ENCODE measurements at regions not wholly inside any gene's neighbourhood (a gene's known extent, or its start where the extent isn't known, plus 50 kb on each side); places are given as distances from the start of the nearest gene placed in this dataset.

GRCh38 chr6:149200282-149200945 lies 117.1 kb upstream of the TAB2 start:
- WGBS, 4 donors: 18 to 38% (median 31%) methylated on average over 1 of the region's 1 CpG
- H3K4me3 ChIP-seq: no peak overlapping the region
- H3K9me3 ChIP-seq: peaks cover 0 to 31% (median 6%) of the 10 kb centered on the region in 12 donors
- intact Hi-C loops (cut with DNase I): no loop called here
- H3K27ac ChIP-seq: no peak overlapping the region
- peaks cover 0 to 7% (median 0%) of the 10 kb centered on the region in 12 donors for H3K4me1 ChIP-seq
- H3K27me3 ChIP-seq: no peaks in the 10 kb centered on the region
- H3K36me3 ChIP-seq: no peaks in the 10 kb centered on the region
- no peak for ATAC-seq
- DNase-seq: no peak
- TF ChIP-seq POLR2A (IDR thresholded peaks at IDR 0.05) (no peak), CTCF (IDR thresholded peaks at IDR 0.05) (no peak)

- H3K27ac ChIP-seq: no peak overlapping the region
- peaks cover 0 to 31% (median 6%) of the 10 kb centered on the region in 12 donors for H3K9me3 ChIP-seq
- no peaks in the 10 kb centered on the region for H3K36me3 ChIP-seq
- no peak overlapping the region for H3K4me3 ChIP-seq
- no peaks in the 10 kb centered on the region for H3K27me3 ChIP-seq
- intact Hi-C loops (cut with DNase I): no loop called here
- H3K4me1 ChIP-seq: peaks cover 0 to 3% (median 0%) of the 10 kb centered on the region in 12 donors
- DNase-seq (no peak), ATAC-seq (no peak)
- no peak for TF ChIP-seq CTCF (IDR thresholded peaks at IDR 0.05)
- TF ChIP-seq POLR2A (IDR thresholded peaks at IDR 0.05): no peak
- 75 to 89% (median 80%) methylated on average over 7 of the region's 7 CpGs for WGBS, 4 donors
Observed at GRCh38 chr6:149201068-149201655, 116.3 kb upstream of the TAB2 start.

GRCh38 chr6:149202100-149202499 lies 115.4 kb upstream of the TAB2 start:
- no peak overlapping the region for H3K27ac ChIP-seq
- TF ChIP-seq POLR2A (IDR thresholded peaks at IDR 0.05): no peak
- TF ChIP-seq CTCF (IDR thresholded peaks at IDR 0.05): no peak
- ATAC-seq (no peak), DNase-seq (no peak)
- H3K4me1 ChIP-seq: peaks cover 0 to 3% (median 0%) of the 10 kb centered on the region in 12 donors
- H3K27me3 ChIP-seq: no peaks in the 10 kb centered on the region
- H3K9me3 ChIP-seq: peaks cover 0 to 29% (median 6%) of the 10 kb centered on the region in 12 donors
- no peak overlapping the region for H3K4me3 ChIP-seq
- 88 to 95% (median 93%) methylated on average over 4 of the region's 4 CpGs for WGBS, 4 donors
- no peaks in the 10 kb centered on the region for H3K36me3 ChIP-seq
- intact Hi-C loops (cut with DNase I): no loop called here

GRCh38 chr6:149202952-149203351 lies 114.6 kb upstream of the TAB2 start:
- TF ChIP-seq CTCF (IDR thresholded peaks at IDR 0.05) (no peak), POLR2A (IDR thresholded peaks at IDR 0.05) (no peak)
- no peak for DNase-seq
- no peaks in the 10 kb centered on the region for H3K36me3 ChIP-seq
- no peak overlapping the region for H3K27ac ChIP-seq
- H3K4me1 ChIP-seq: peaks cover 0 to 3% (median 0%) of the 10 kb centered on the region in 12 donors
- no peak for ATAC-seq
- peaks cover 0 to 20% (median 6%) of the 10 kb centered on the region in 12 donors for H3K9me3 ChIP-seq
- intact Hi-C loops (cut with DNase I): no loop called here
- H3K4me3 ChIP-seq: no peak overlapping the region
- 91 to 97% (median 93%) methylated on average over 3 of the region's 3 CpGs for WGBS, 4 donors
- H3K27me3 ChIP-seq: no peaks in the 10 kb centered on the region
